Fibroblast of lung (primary cell): ENCODE measurements at regions not wholly inside any gene's neighbourhood (a gene's known extent, or its start where the extent isn't known, plus 50 kb on each side); places are given as distances from the start of the nearest gene placed in this dataset.

Experiments
- DNase-seq, 2 donors: peaks; one replicate each; pipeline versions ENCODE4 v3.0.0 to v3.0.0-alpha.2; 2010; ENCODE audit warnings: low read depth in 2 of 2
- H2AFZ ChIP-seq: 2 replicates; pipeline ENCODE4 v1.5.1; 2012; ENCODE audit warnings: low read length, control low read depth, inconsistent platforms
- H3K27ac ChIP-seq: 2 replicates; pipeline ENCODE4 v1.5.1; 2011; ENCODE audit warnings: low read length, control low read depth; ENCODE audit not compliant: insufficient read depth
- H3K27me3 ChIP-seq: 2 replicates; pipeline ENCODE4 v1.5.1; 2011; ENCODE audit warnings: mild to moderate bottlenecking, low read length; ENCODE audit not compliant: control insufficient read depth, insufficient read depth
- H3K36me3 ChIP-seq: 2 replicates; pipeline ENCODE4 v1.5.1; 2011; ENCODE audit warnings: low read length; ENCODE audit not compliant: control insufficient read depth, insufficient read depth
- H3K4me1 ChIP-seq: 2 replicates; pipeline ENCODE4 v1.5.1; 2011; ENCODE audit warnings: low read length; ENCODE audit not compliant: control insufficient read depth, insufficient read depth; ENCODE audit errors: extremely low read depth
- H3K4me2 ChIP-seq: 2 replicates; pipeline ENCODE4 v1.5.1; 2011; ENCODE audit warnings: low read length, control low read depth; ENCODE audit not compliant: insufficient read depth; ENCODE audit errors: extremely low read depth
- H3K4me3 ChIP-seq, 4 experiments: fragments of 200-600 bp in 1 of 4; sonication (generic) in 1 of 4; replicated peaks in 1 of 4; 2 replicates each; pipeline ENCODE4 v1.5.1; 2011 to 2016; ENCODE audit warnings: low read length in 4 of 4, low read depth in 3 of 4, mild to moderate bottlenecking in 3 of 4, control low read depth in 2 of 4, inconsistent platforms in 1 of 4, mixed read lengths in 1 of 4; ENCODE audit not compliant: insufficient read depth in 1 of 4; ENCODE audit errors: control extremely low read depth in 1 of 4
- H3K79me2 ChIP-seq: 2 replicates; pipeline ENCODE4 v1.5.1; 2012; ENCODE audit warnings: mild to moderate bottlenecking, low read length, inconsistent platforms; ENCODE audit not compliant: control insufficient read depth, insufficient read depth
- H3K9ac ChIP-seq: 2 replicates; pipeline ENCODE4 v1.5.1; 2011; ENCODE audit warnings: mild to moderate bottlenecking, low read length, control low read depth; ENCODE audit not compliant: insufficient read depth
- H3K9me3 ChIP-seq: 2 replicates; pipeline ENCODE4 v1.5.1; 2012; ENCODE audit warnings: low read depth, low read length; ENCODE audit not compliant: control insufficient read depth, insufficient read depth
- H4K20me1 ChIP-seq: 2 replicates; pipeline ENCODE4 v1.5.1; 2011; ENCODE audit warnings: low read length; ENCODE audit not compliant: control insufficient read depth, insufficient read depth; ENCODE audit errors: extremely low read depth
- CTCF ChIP-seq, 2 donors: IDR thresholded peaks in 1 of 2; conservative IDR thresholded peaks in 1 of 2; 1 replicate in 1 of 2; 2 replicates in 1 of 2; pipeline ENCODE4 v1.5.1; 2011 to 2012; ENCODE audit warnings: low read length in 2 of 2, control low read depth in 1 of 2, inconsistent platforms in 1 of 2, low read depth in 1 of 2, mild to moderate bottlenecking in 1 of 2
- EZH2 ChIP-seq: IDR thresholded peaks from 2 replicates; pipeline ENCODE4 v1.5.1; 2012; ENCODE audit warnings: low read length, control low read depth, mild to moderate bottlenecking; ENCODE audit errors: missing control alignments

GRCh38 chr16:17938546-17938945 is 398.0 kb downstream of the NPIPA8 start:
- no peaks in the 10 kb centered on the region for H3K4me1 ChIP-seq
- H2AFZ ChIP-seq: no peak overlapping the region
- no peaks in the 10 kb centered on the region for H3K79me2 ChIP-seq
- TF ChIP-seq EZH2 (no peak), CTCF (conservative IDR thresholded peaks at IDR 0.05 in 1 of 2, IDR thresholded peaks at IDR 0.05 in 1 of 2; ENCODE audit: low read depth in 1 of 2, low read length in 2 of 2) (no peak)
- no peaks in the 10 kb centered on the region for H3K27me3 ChIP-seq
- H3K36me3 ChIP-seq: no peaks in the 10 kb centered on the region
- no peak overlapping the region for H3K4me3 ChIP-seq
- H3K9me3 ChIP-seq: no peaks in the 10 kb centered on the region
- no peaks in the 10 kb centered on the region for H4K20me1 ChIP-seq
- H3K4me2 ChIP-seq: no peak overlapping the region
- H3K9ac ChIP-seq: no peak overlapping the region
- DNase-seq: no peak
- no peak overlapping the region for H3K27ac ChIP-seq

- H3K9me3 ChIP-seq: no peaks in the 10 kb centered on the region
- H3K27ac ChIP-seq: no peak overlapping the region
- H3K36me3 ChIP-seq: no peaks in the 10 kb centered on the region
- no peak overlapping the region for H3K4me2 ChIP-seq
- H3K79me2 ChIP-seq: no peaks in the 10 kb centered on the region
- H3K27me3 ChIP-seq: no peaks in the 10 kb centered on the region
- H3K4me1 ChIP-seq: no peaks in the 10 kb centered on the region
- no peak overlapping the region for H3K4me3 ChIP-seq
- no peak for DNase-seq
- no peak for TF ChIP-seq EZH2
- no peak overlapping the region for H2AFZ ChIP-seq
- no peaks in the 10 kb centered on the region for H4K20me1 ChIP-seq
- no peak overlapping the region for H3K9ac ChIP-seq
These were observed 399.7 kb downstream of the NPIPA8 start for GRCh38 chr16:17936766-17937402.

GRCh38 chr16:17930280-17930679 is 406.3 kb downstream of the NPIPA8 start:
- TF ChIP-seq CTCF (conservative IDR thresholded peaks at IDR 0.05 in 1 of 2, IDR thresholded peaks at IDR 0.05 in 1 of 2; ENCODE audit: low read depth in 1 of 2, low read length in 2 of 2): no peak
- TF ChIP-seq EZH2: no peak
- no peaks in the 10 kb centered on the region for H4K20me1 ChIP-seq
- no peak overlapping the region for H3K9ac ChIP-seq
- no peaks in the 10 kb centered on the region for H3K27me3 ChIP-seq
- no peaks in the 10 kb centered on the region for H3K36me3 ChIP-seq
- no peaks in the 10 kb centered on the region for H3K9me3 ChIP-seq
- H3K79me2 ChIP-seq: no peaks in the 10 kb centered on the region
- no peak overlapping the region for H3K27ac ChIP-seq
- no peak overlapping the region for H3K4me2 ChIP-seq
- no peak for DNase-seq
- no peak overlapping the region for H3K4me3 ChIP-seq
- no peak overlapping the region for H2AFZ ChIP-seq
- no peaks in the 10 kb centered on the region for H3K4me1 ChIP-seq
